Activated CD8-positive, alpha-beta memory T cell treated with anti-CD3 and anti-CD28 coated beads, Interleukin-2, amount 50 U/mL, for 4 hours (primary cell): ENCODE measurements at regions not wholly inside any gene's neighbourhood (a gene's known extent, or its start where the extent isn't known, plus 50 kb on each side); places are given as distances from the start of the nearest gene placed in this dataset.

ENCODE experiments used
- DNase-seq: peaks from one replicate; pipeline ENCODE4 v3.0.0-alpha.2; 2020

- DNase-seq = no peak
Observed at GRCh38 chr3:103693831-103694230, 1259.0 kb downstream of the ZPLD1 start.

GRCh38 chr3:103698646-103699045, 1263.8 kb downstream of the ZPLD1 start:
- no peak for DNase-seq

GRCh38 chr3:103699228-103699627, 1264.4 kb downstream of the ZPLD1 start:
- DNase-seq = no peak

GRCh38 chr3:103705641-103706040, 1270.8 kb downstream of the ZPLD1 start:
- DNase-seq = no peak

GRCh38 chr3:103706671-103707070, 1271.9 kb downstream of the ZPLD1 start:
- DNase-seq = no peak

GRCh38 chr3:103711670-103712069, 1276.9 kb downstream of the ZPLD1 start:
- no peak for DNase-seq

GRCh38 chr3:103712320-103713008, 1277.6 kb downstream of the ZPLD1 start:
- DNase-seq = no peak

- DNase-seq = no peak
Observed at GRCh38 chr3:103729547-103729946, 1294.7 kb downstream of the ZPLD1 start.

- no peak for DNase-seq
Observed at GRCh38 chr3:103730744-103731143, 1295.9 kb downstream of the ZPLD1 start.

GRCh38 chr3:103752986-103753385, 1318.2 kb downstream of the ZPLD1 start:
- DNase-seq = no peak

GRCh38 chr3:103767635-103768034, 1332.8 kb downstream of the ZPLD1 start:
- DNase-seq = no peak

GRCh38 chr3:103785017-103785416, 1350.2 kb downstream of the ZPLD1 start:
- no peak for DNase-seq

- no peak for DNase-seq
Observed at GRCh38 chr3:103785537-103785936, 1350.7 kb downstream of the ZPLD1 start.

- DNase-seq = no peak
Observed at GRCh38 chr3:103786296-103786695, 1351.5 kb downstream of the ZPLD1 start.

- no peak for DNase-seq
Observed at GRCh38 chr3:103787164-103787871, 1352.5 kb downstream of the ZPLD1 start.

- no peak for DNase-seq
Observed at GRCh38 chr3:103787879-103788278, 1353.1 kb downstream of the ZPLD1 start.

- no peak for DNase-seq
Observed at GRCh38 chr3:103791786-103792515, 1357.1 kb downstream of the ZPLD1 start.

- no peak for DNase-seq
Observed at GRCh38 chr3:103794656-103795055, 1359.8 kb downstream of the ZPLD1 start.

GRCh38 chr3:103796068-103796467, 1361.3 kb downstream of the ZPLD1 start:
- no peak for DNase-seq

GRCh38 chr3:103803787-103804186, 1369.0 kb downstream of the ZPLD1 start:
- no peak for DNase-seq

GRCh38 chr3:103810167-103810566, 1375.4 kb downstream of the ZPLD1 start:
- DNase-seq = no peak

- no peak for DNase-seq
Observed at GRCh38 chr3:103813955-103814354, 1379.1 kb downstream of the ZPLD1 start.

- no peak for DNase-seq
Observed at GRCh38 chr3:103818398-103818797, 1383.6 kb downstream of the ZPLD1 start.

- no peak for DNase-seq
Observed at GRCh38 chr3:103818800-103819199, 1384.0 kb downstream of the ZPLD1 start.
